ENCODE measurements at regions not wholly inside any gene's neighbourhood (a gene's known extent, or its start where the extent isn't known, plus 50 kb on each side); places are given as distances from the start of the nearest gene placed in this dataset.
"Not testable (repeated sequence)": the region's sequence is repeated elsewhere in the genome, so short reads cannot be mapped to it uniquely, and the experiment has no call there.

GRCh38 chr11:98732947-98733346 is 287.8 kb upstream of the CNTN5 start:
- Histone ChIP-seq H3K27me3 (ENCODE audit: insufficient read depth) (no peaks in the 10 kb centered on the region), H3K4me3 (no peak overlapping the region), H3K9me2 (ENCODE audit: insufficient read depth) (0 out of 2 replicates have a peak, but pooled peaks cover 7% of the 10 kb centered on the region), H3K4me2 (no peak overlapping the region), H3K27ac (ENCODE audit: low read depth) (no peak overlapping the region), H3K4me1 (ENCODE audit: insufficient read depth) (peaks cover 11% of the 10 kb centered on the region; the same call in 1 of the 2 replicates), H3K79me2 (replicated peaks; ENCODE audit: insufficient read depth) (no peaks in the 10 kb centered on the region), H4K20me1 (replicated peaks; ENCODE audit: insufficient read depth) (no peaks in the 10 kb centered on the region), H2AFZ (no peak overlapping the region), H3K36me3 (ENCODE audit: insufficient read depth) (no peaks in the 10 kb centered on the region), H3F3A (replicated peaks; ENCODE audit: low read depth) (no peaks in the 10 kb centered on the region)
- DNase-seq (ENCODE audit: low spot score) (no peak), ATAC-seq (no peak)
- Mint-ChIP-seq H3K4me1 (peaks cover 11% of the 10 kb centered on the region), H3K4me3 (no peak overlapping the region), H3K9me3 (no peaks in the 10 kb centered on the region; the same call in 2 of the 3 replicates), H3K36me3 (ENCODE audit: low read depth) (peaks cover 3% of the 10 kb centered on the region; the same call in 1 of the 3 replicates), H3K27me3 (ENCODE audit: insufficient read depth, low read depth, poor library complexity) (no peaks in the 10 kb centered on the region), H3K27ac (no peak overlapping the region)
- TF ChIP-seq ZNF114 (CRISPR knock-in tag; IDR thresholded peaks at IDR 0.05) = no peak

GRCh38 chr11:98733378-98733777 is 287.4 kb upstream of the CNTN5 start:
- H3K4me3 ChIP-seq; H3K4me2 ChIP-seq; H3K36me3 Mint-ChIP-seq (ENCODE audit: low read depth); H3K27ac ChIP-seq (ENCODE audit: low read depth); H3K9me3 Mint-ChIP-seq; H3F3A ChIP-seq (replicated peaks; ENCODE audit: low read depth); H3K9me2 ChIP-seq (ENCODE audit: insufficient read depth); H3K27me3 ChIP-seq (ENCODE audit: insufficient read depth); H3K4me3 Mint-ChIP-seq; H3K27ac Mint-ChIP-seq; DNase-seq (ENCODE audit: low spot score); H3K27me3 Mint-ChIP-seq (ENCODE audit: insufficient read depth, low read depth, poor library complexity); ATAC-seq; H3K79me2 ChIP-seq (replicated peaks; ENCODE audit: insufficient read depth); H4K20me1 ChIP-seq (replicated peaks; ENCODE audit: insufficient read depth); H3K36me3 ChIP-seq (ENCODE audit: insufficient read depth): not testable (repeated sequence)
- H3K4me1 Mint-ChIP-seq = peaks cover 11% of the 10 kb centered on the region
- H2AFZ ChIP-seq = 0 out of 2 replicates have a peak overlapping the region, but pooled peaks have one; percentile 72
- H3K4me1 ChIP-seq (ENCODE audit: insufficient read depth) = peaks cover 11% of the 10 kb centered on the region; the same call in 1 of the 2 replicates

DNA sequence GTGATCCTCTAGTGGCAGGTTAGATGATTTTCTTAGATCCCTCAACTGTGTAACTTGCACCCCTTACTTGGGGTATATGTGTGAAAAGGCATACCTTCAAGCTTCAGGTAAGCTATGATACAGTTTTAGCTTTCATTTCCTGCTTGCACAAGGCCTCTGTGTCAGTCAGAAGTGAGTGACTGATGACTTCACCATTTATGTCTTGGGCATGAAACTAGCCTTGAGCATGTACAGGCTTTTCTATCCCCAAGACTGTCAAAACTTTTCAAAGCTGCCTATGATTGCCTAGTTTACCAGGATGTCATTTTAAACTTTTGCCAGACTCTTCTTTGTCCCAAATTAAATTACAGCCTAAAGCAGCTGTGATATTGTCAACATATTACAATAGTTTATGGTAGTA is 286.1 kb upstream of the CNTN5 start:
- Mint-ChIP-seq H3K27me3 (ENCODE audit: insufficient read depth, low read depth, poor library complexity) (no peaks in the 10 kb centered on the region), H3K4me3 (no peak overlapping the region), H3K9me3 (no peaks in the 10 kb centered on the region; the same call in 2 of the 3 replicates), H3K27ac (no peak overlapping the region), H3K4me1 (peaks cover 11% of the 10 kb centered on the region), H3K36me3 (ENCODE audit: low read depth) (peaks cover 3% of the 10 kb centered on the region; the same call in 1 of the 3 replicates)
- ATAC-seq (no peak), DNase-seq (ENCODE audit: low spot score) (no peak)
- peaks cover 11% of the 10 kb centered on the region; the same call in 1 of the 2 replicates for H3K4me1 ChIP-seq (ENCODE audit: insufficient read depth)
- peak overlapping the region; percentile 72 for H2AFZ ChIP-seq
- 0 out of 2 replicates have a peak, but pooled peaks cover 7% of the 10 kb centered on the region for H3K9me2 ChIP-seq (ENCODE audit: insufficient read depth)
- TF ChIP-seq CREB1 (CRISPR knock-in tag; IDR thresholded peaks at IDR 0.05; ENCODE audit: low read depth) = no peak
- no peak for TF ChIP-seq STAT1 (IDR thresholded peaks at IDR 0.05; ENCODE audit: unreplicated experiment)
- TF ChIP-seq NANOG (IDR thresholded peaks at IDR 0.05; ENCODE audit: borderline replicate concordance) = no peak
- no peak for TF ChIP-seq ZNF114 (CRISPR knock-in tag; IDR thresholded peaks at IDR 0.05)
- no peak for TF ChIP-seq ETS1 (IDR thresholded peaks at IDR 0.05)
- H3K4me3 ChIP-seq = no peak overlapping the region
- H3K4me2 ChIP-seq = 0 out of 2 replicates have a peak overlapping the region, but pooled peaks have one; percentile 27
- no peaks in the 10 kb centered on the region for H3F3A ChIP-seq (replicated peaks; ENCODE audit: low read depth)
- no peaks in the 10 kb centered on the region for H3K79me2 ChIP-seq (replicated peaks; ENCODE audit: insufficient read depth)
- no peaks in the 10 kb centered on the region for H3K36me3 ChIP-seq (ENCODE audit: insufficient read depth)
- H3K27ac ChIP-seq (ENCODE audit: low read depth) = no peak overlapping the region
- H4K20me1 ChIP-seq (replicated peaks; ENCODE audit: insufficient read depth) = no peaks in the 10 kb centered on the region
- no peaks in the 10 kb centered on the region for H3K27me3 ChIP-seq (ENCODE audit: insufficient read depth)

Measured in GM23338 (cell line).